SK-N-MC (cell line): ENCODE measurements at regions not wholly inside any gene's neighbourhood (a gene's known extent, or its start where the extent isn't known, plus 50 kb on each side); places are given as distances from the start of the nearest gene placed in this dataset.

ENCODE experiments used
- EZH2 ChIP-seq: fragments of 200-600 bp; sonication (generic); IDR thresholded peaks from one replicate; pipeline ENCODE4 v1.6.1; 2017; ENCODE audit warnings: antibody characterized with exemption
- POLR2AphosphoS5 ChIP-seq: IDR thresholded peaks from 2 replicates; pipeline ENCODE4 v1.6.1; 2012; ENCODE audit warnings: mild to moderate bottlenecking, low read depth, low read length, borderline replicate concordance

- TF ChIP-seq POLR2AphosphoS5 (no peak), EZH2 (no peak)
Measured at GRCh38 chr13:111027458-111028439, 87.4 kb upstream of the ARHGEF7 start.
